Thyroid gland (tissue), 4 donors: ENCODE measurements at regions not wholly inside any gene's neighbourhood (a gene's known extent, or its start where the extent isn't known, plus 50 kb on each side); places are given as distances from the start of the nearest gene placed in this dataset.

Experiments
- CTCF ChIP-seq, 6 experiments: fragments of 200-600 bp in 3 of 6; fragments of 450-650 bp in 3 of 6; sonication (generic) in 3 of 6; IDR thresholded peaks; one replicate each; pipeline ENCODE4 v1.5.1; 2016 to 2019; ENCODE audit warnings: antibody characterized with exemption in 6 of 6, mild to moderate bottlenecking in 2 of 6, inconsistent platforms in 1 of 6, moderate library complexity in 1 of 6
- POLR2A ChIP-seq, 2 donors: fragments of 450-650 bp; IDR thresholded peaks; one replicate each; pipeline ENCODE4 v1.6.1; 2017; ENCODE audit warnings: antibody characterized with exemption in 2 of 2, mild to moderate bottlenecking in 2 of 2, moderate library complexity in 1 of 2

- TF ChIP-seq CTCF (IDR thresholded peaks at IDR 0.05), result no peak
- no peak for TF ChIP-seq POLR2A (IDR thresholded peaks at IDR 0.05)
These were observed 337.9 kb upstream of the FGF13 start for GRCh38 chrX:139049465-139049864.
